ENCODE measurements at regions not wholly inside any gene's neighbourhood (a gene's known extent, or its start where the extent isn't known, plus 50 kb on each side); places are given as distances from the start of the nearest gene placed in this dataset.
A peak's percentile ranks its signal among the peaks of the same experiment; 100 is the strongest.
"Not testable (repeated sequence)": the region's sequence is repeated elsewhere in the genome, so short reads cannot be mapped to it uniquely, and the experiment has no call there.

- no peak for DNase-seq
These were observed 812.7 kb downstream of the PLA2G4A start for GRCh38 chr1:187641463-187641862.

DNA sequence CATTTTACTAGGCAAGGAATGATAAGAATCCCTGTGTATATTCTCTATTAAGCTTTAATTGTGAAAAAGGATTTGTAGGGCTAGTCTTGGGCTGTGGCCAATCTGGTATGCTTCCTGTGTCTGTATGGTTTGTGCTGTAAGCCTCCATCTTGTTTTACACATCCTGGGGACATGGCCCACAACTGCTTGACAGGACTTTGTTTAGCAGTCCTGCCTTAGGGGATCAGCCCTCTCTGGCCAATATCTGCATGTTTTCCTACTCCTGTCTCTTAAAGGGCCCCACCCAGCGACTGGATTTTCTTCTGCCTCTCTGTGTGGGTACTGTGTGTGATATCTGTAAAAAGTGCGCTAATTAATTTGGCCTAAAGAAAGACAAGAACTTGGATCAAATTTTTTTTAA is 813.2 kb downstream of the PLA2G4A start:
- DNase-seq, result no peak

DNA sequence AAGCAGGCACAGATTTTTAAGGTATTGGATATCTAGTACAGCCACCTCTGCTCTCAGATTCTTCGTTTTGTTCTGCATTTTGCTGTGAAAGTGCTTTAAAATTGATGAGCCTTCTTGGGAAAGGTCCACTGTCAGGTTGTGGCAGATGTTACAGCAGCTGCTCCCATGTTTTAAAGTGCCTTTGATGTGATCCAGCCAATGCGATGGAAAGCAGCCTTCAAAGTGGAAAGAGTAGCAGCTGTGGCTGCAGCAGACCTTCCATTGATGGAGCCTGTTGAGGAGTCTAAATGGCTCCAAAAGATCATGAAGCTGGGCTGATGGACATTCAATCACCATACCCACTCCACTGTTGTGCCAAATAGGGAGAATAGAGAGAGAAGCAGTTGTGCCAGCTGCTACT is 816.9 kb downstream of the PLA2G4A start:
- peak; percentile 69 for DNase-seq

DNA sequence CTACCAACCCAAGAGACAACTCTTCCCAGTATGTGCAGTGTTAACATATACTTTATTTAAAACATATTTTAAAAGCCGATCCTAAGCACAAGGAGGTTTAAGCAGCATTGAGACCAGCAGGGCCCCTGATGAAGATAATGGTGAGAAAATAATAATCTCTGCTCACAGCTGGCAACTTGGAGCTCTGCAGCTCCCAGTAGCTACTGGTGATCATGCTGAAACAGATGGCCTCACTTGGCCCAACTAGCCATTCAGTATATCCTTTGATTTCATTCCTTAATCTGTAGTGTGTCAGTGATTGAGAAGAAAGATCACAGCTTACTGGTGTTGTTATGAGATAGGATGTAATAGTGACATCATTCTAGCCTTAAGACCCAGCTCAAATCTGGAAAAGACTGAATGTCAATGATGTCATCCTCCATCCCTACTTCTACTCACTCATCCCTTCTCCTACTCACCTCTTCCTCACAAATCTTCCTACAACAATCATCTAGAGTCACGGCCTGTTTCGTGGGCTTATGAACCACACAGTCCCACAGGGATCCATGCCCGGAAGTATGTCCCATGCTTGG is 817.9 kb downstream of the PLA2G4A start:
- peak; percentile 89 for DNase-seq

DNA sequence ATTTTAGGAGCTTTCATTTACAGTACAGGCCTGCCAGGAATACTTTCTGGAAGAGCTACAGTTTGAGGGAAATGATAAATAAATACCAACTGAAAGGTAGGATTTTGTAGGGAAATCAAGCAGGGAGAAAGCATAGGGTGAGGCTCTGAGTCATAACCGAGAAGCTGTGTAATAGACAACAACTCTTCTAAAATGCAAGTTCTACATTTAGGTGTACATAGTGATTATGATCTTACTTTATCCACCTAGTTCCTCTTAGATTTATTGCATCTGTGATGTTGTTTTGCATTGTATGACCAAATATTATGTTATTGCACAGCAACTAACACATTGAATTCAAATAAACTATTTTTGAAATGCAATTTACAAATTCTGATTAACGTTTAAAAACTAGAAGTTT is 819.3 kb downstream of the PLA2G4A start:
- no peak for DNase-seq

DNA sequence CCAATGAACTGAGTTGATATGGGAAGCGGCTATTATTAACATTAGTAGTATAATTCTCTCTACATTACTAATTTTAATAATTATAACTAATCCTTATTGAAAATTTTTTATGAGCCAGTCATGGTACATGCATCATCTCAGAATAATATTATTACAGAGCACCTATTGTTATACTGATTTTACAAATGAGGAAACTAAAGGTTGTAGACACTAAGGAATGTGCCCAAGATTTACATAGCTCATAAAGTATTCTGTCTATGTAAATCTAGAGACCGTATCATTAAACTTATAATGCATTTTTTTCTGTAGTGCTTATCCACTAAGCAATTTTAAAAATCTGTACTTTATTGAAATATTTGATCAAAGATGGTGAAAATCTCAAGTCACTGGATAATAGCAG is 825.9 kb downstream of the PLA2G4A start:
- no peak for DNase-seq

DNA sequence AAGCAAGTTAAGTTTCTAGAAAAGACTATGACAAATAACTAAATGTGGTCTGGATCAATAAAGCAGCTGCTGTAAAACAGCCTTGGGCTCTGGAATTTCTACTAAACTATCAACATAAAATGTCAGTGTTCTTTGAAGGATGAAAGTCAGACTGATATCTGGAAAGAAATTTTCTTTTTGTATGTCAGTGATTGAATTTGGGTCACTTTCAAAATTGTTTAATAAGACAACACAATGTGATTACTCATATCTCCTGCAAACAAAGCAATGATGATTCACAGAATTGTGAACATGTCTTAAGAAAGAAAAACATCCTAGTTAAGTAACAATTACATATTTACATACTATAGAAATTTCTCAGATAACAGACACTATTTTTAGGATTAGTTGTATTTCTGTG is 826.4 kb downstream of the PLA2G4A start:
- no peak for DNase-seq

DNA sequence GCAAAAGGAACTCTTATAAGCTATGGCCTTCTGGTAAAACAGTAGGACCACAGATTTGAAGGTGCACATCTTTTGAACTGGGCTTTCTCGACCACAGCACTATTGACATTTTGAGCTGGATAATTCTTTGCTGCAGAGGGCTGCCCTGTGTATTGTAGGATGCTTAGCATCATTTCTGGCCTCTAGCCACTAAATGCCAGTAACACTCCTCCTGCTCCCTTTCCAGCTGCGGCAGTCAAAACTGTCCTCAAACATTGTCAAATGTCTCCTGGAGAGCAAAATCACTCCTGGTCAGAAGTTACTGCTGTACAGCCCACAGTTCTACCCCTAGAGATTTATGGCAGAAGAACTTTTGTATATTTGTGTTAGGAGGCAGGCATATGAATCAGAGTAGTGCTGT is 836.7 kb downstream of the PLA2G4A start:
- peak; percentile 34 for DNase-seq

DNA sequence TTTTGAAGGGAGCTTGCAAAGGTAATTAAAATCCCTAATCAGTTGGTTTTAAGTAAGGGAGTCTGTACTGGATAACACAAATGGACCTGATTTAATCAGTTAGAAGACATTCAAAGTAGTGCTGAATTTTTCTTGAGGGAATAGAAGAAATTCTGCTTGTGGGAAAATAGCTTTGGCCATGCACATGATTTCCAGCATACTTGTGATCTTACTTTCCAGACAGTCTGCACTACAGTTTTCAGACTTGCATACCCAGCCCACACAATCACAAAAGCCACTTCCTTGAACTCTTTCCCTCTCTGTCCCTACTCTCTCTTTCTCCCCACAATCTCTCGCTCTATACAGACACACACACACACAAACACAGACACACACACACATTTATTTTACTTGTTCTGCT is 852.1 kb downstream of the PLA2G4A start:
- no peak for DNase-seq

GRCh38 chr1:187682112-187682511 is 853.4 kb downstream of the PLA2G4A start:
- no peak for DNase-seq

GRCh38 chr1:187685333-187685732 is 856.6 kb downstream of the PLA2G4A start:
- no peak for DNase-seq

- DNase-seq, result no peak
These were observed 860.4 kb downstream of the PLA2G4A start for GRCh38 chr1:187689129-187689528.

GRCh38 chr1:187691439-187691838 is 862.7 kb downstream of the PLA2G4A start:
- DNase-seq, result no peak

- no peak for DNase-seq
These were observed 864.0 kb downstream of the PLA2G4A start for GRCh38 chr1:187692799-187693198.

GRCh38 chr1:187696073-187696472 is 867.3 kb downstream of the PLA2G4A start:
- no peak for DNase-seq

GRCh38 chr1:187703138-187704130 is 874.7 kb downstream of the PLA2G4A start:
- DNase-seq, result not testable (repeated sequence)

GRCh38 chr1:187714470-187714869 is 885.7 kb downstream of the PLA2G4A start:
- no peak for DNase-seq

GRCh38 chr1:187715483-187715882 is 886.7 kb downstream of the PLA2G4A start:
- DNase-seq, result no peak

DNA sequence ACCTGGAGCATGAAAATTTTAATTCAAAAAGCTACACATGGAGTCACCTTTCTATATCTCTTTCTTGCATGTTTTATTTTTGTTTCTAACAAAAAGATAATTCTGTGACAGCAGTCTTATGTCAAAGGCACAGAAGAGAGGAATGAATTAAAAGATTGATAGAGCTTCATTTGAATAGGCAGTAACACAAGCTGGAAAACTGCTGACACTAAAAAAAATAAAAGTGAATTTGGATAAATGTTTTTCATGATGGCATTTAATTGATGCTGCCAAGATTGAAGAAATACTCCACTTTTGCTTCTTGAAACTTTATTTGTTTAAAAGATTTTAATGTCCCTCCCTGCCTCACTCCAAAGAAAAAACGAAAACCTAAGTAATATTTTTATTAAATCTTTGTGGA is 887.4 kb downstream of the PLA2G4A start:
- no peak for DNase-seq

- DNase-seq, result no peak
These were observed 889.8 kb downstream of the PLA2G4A start for GRCh38 chr1:187718527-187718926.

DNA sequence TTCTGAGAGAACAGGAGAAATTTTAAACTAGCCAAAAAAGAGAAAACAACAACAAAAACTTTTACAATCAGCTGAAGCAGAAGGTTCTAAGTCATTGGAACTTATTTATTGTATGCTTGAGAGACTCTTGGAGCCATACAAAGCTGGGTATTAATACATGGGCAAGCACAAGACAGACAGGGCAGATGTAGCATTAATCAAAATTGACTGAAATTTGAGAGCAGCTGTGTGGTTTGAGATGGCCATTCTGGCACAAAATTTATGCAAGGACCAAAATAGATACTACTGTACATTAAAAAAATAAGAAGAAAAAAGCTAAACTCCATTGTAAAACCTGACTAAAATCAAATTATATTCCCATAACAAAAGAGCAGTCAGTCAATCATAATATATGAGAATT is 892.5 kb downstream of the PLA2G4A start:
- DNase-seq, result no peak

- DNase-seq, result no peak
These were observed 896.5 kb downstream of the PLA2G4A start for GRCh38 chr1:187725216-187725615.

DNA sequence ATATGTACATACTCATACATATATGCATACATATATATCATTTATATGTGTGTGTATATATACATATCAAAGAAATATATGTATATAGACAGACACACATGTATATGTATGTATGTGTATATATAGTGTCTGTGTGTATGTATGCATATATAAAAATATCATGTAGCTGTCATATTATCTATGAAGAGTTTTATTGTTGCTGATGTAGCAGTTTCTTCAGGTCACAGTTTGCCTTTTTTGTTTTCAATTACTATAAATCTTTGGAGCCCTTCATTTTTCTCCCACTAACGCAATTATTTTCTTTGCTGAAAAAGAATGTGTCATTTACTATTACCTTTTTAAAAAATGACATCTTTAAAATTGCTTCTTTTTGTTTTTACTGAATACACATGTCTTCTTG is 904.5 kb downstream of the PLA2G4A start:
- DNase-seq, result no peak

DNA sequence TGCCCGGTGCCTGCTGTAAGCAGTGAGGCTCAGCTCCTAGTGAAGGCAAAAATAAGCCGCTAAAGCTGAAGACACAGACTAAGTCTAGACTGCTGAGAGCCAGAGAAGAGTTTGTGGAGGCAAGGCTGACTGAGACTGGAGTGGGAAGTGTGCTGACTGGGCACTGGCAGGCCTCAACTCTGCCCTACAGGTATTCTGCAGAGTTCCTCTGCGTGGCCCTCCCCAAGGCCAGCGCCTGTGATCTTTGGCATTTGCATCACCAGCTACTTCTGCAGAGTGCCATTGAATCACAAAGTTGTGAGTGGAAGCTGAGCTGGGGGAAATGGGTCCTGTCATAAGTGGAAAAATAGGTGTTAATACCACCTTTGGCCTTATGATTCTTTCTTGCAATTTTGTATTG is 905.7 kb downstream of the PLA2G4A start:
- DNase-seq, result peak; percentile 20

Data from NCI-H82 (cell line).